GM12891 (cell line): ENCODE measurements at regions not wholly inside any gene's neighbourhood (a gene's known extent, or its start where the extent isn't known, plus 50 kb on each side); places are given as distances from the start of the nearest gene placed in this dataset.

ENCODE experiments used
- PAX5 ChIP-seq: IDR thresholded peaks from 2 replicates; pipeline ENCODE4 v1.6.1; 2011; ENCODE audit warnings: low read length, moderate library complexity, mild to moderate bottlenecking; ENCODE audit not compliant: insufficient read depth, severe bottlenecking
- POLR2A ChIP-seq: IDR thresholded peaks from 2 replicates; pipeline ENCODE4 v1.6.1; 2011; ENCODE audit warnings: low read depth, low read length, control low read depth
- POLR2AphosphoS5 ChIP-seq: IDR thresholded peaks from 2 replicates; pipeline ENCODE4 v1.6.1; 2011; ENCODE audit warnings: low read depth, low read length, control low read depth
- POU2F2 ChIP-seq: IDR thresholded peaks from 2 replicates; pipeline ENCODE4 v1.6.1; 2011; ENCODE audit warnings: low read depth, mild to moderate bottlenecking, control low read depth, low read length, moderate library complexity
- SPI1 ChIP-seq: IDR thresholded peaks from 2 replicates; pipeline ENCODE4 v1.6.1; 2011; ENCODE audit warnings: low read depth, low read length, control low read depth
- TAF1 ChIP-seq: IDR thresholded peaks from 2 replicates; pipeline ENCODE4 v1.6.1; 2011; ENCODE audit warnings: low read depth, low read length, control low read depth

DNA sequence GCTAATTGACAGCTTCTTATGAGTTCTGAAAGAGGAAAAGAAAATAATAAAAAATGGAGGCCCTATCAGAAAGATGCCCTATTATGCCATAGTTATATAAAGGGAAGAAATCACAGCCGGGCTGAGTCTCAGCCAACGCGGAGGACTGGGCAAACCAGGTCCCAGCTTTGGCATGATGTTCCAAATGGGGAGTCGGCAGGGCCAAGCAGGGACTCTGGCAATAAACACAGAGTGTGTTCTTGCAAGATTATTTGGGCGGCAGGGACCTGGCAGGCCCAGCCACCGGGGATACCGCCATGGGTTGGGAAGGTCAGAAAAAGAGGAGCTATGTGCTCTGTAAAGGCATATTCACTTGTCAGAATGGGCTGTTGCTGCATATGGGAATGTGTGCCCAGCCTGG is 694.9 kb downstream of the BCL11A start:
- no peak for TF ChIP-seq POLR2AphosphoS5
- no peak for TF ChIP-seq POLR2A
- no peak for TF ChIP-seq TAF1
- TF ChIP-seq POU2F2: no peak
- TF ChIP-seq SPI1: no peak
- no peak for TF ChIP-seq PAX5
